Heart right ventricle (tissue), 16 donors: ENCODE measurements at regions not wholly inside any gene's neighbourhood (a gene's known extent, or its start where the extent isn't known, plus 50 kb on each side); places are given as distances from the start of the nearest gene placed in this dataset.

Experiments
- ATAC-seq, 8 donors: fragments of 200-7000 bp; cut with Tn5 transposase; one replicate each; pipeline ENCODE4 v1.9.1; 2020; ENCODE audit warnings: mild to moderate bottlenecking in 8 of 8, moderate library complexity in 8 of 8, moderate number of reproducible peaks in 1 of 8
- DNase-seq, 2 donors: peaks; one replicate each; pipeline ENCODE4 v3.0.0-alpha.2; 2020
- H3K27ac ChIP-seq, 10 donors: fragments of 200-600 bp; sonication (generic) in 2 of 10; one replicate each; pipeline versions ENCODE4 v1.5.0 to v1.8.0; 2020 to 2022; ENCODE audit warnings: mild to moderate bottlenecking in 3 of 10
- H3K27me3 ChIP-seq, 7 donors: fragments of 200-600 bp; one replicate each; pipeline ENCODE4 v1.8.0; 2021 to 2022; ENCODE audit warnings: mild to moderate bottlenecking in 2 of 7
- H3K36me3 ChIP-seq, 9 donors: fragments of 200-600 bp; sonication (generic) in 1 of 9; one replicate each; pipeline versions ENCODE4 v1.5.0 to v1.8.0; 2020 to 2022; ENCODE audit warnings: mild to moderate bottlenecking in 2 of 9
- H3K4me1 ChIP-seq, 9 donors: fragments of 200-600 bp; sonication (generic) in 1 of 9; one replicate each; pipeline versions ENCODE4 v1.5.0 to v1.8.0; 2020 to 2022; ENCODE audit warnings: mild to moderate bottlenecking in 4 of 9
- H3K4me3 ChIP-seq, 10 donors: fragments of 200-600 bp; sonication (generic) in 2 of 10; one replicate each; pipeline versions ENCODE4 v1.5.0 to v1.8.0; 2020 to 2022; ENCODE audit warnings: mild to moderate bottlenecking in 7 of 10, moderate library complexity in 2 of 10
- H3K9me3 ChIP-seq, 11 donors: fragments of 200-600 bp in 10 of 11; sonication (generic) in 2 of 11; one replicate each; pipeline versions ENCODE4 v1.5.0 to v1.8.0; 2013 to 2022; ENCODE audit warnings: mild to moderate bottlenecking in 2 of 11, control low read depth in 1 of 11, moderate library complexity in 1 of 11
- CTCF ChIP-seq, 9 donors: fragments of 200-600 bp; sonication (generic) in 2 of 9; IDR thresholded peaks; one replicate each; pipeline versions ENCODE4 v1.5.0 to v1.8.0; 2021 to 2022; ENCODE audit warnings: antibody characterized with exemption in 9 of 9, mild to moderate bottlenecking in 5 of 9, moderate library complexity in 1 of 9
- WGBS, 2 donors: extraction: QIAGEN DNeasy Blood & Tissue Kit; methylation state at CpG; one replicate each; pipeline ENCODE4 v1.1.7; 2013; ENCODE audit warnings: inconsistent platforms in 1 of 2; 5-methylcytosine and 5-hydroxymethylcytosine counted together
- intact Hi-C, 10 donors: fragments of 100-400 bp; cut with DNase I; formaldehyde crosslinking; loops; one replicate each; pipeline versions ENCODE4 v1.11.1 to v1.14.2; 2022
- donor health status: Arrhythmogenic right ventricular cardiomyopathy.
- donor health status: ischemic (EF 13 %, LVEDD 7.1; RV severe dilation, severe dysfunction).
- donor health status: healthy with polysubstance abuse.
- donor health status: DM: no; HTN: yes; CAD: no.
- donor health status: DM: no; HTN: no; CAD: no.
- donor health status: ischemic (EF 25% LVEDD 6.9; RV normal size, moderate dysfunction).
- donor health status: ischemic (EF 25% LVEDD 5.7; RV mildly dilated, moderate dysfunction).
- donor health status: healthy.
- donor health status: DM: yes; HTN: yes; CAD: no.
- donor health status: Ischemic cardiomyopathy.
- donor health status: ischemic (EF 35%, LVEDD 5.7; RV mildly dilated, moderate dysfunction).
- donor health status: nonischemic (EF 11% LVEDD 7.7; RV severe dilation, severe dysfunction).
- donor health status: DM: yes; HTN: yes; CAD: no.
- donor health status: PGD.
- donor health status: ischemic (EF 29% LVEDD 5.4; RV normal size, mild dysfunction).
- donor health status: nonischemic (EF 23%, LVEDD 6.1; RV moderate dilation, normal function).

- WGBS, 2 donors: 90 to 100% methylated on average over 1 of the region's 1 CpG
- H3K27ac ChIP-seq: no peak overlapping the region
- H3K36me3 ChIP-seq: no peaks in the 10 kb centered on the region
- no peak overlapping the region for H3K4me3 ChIP-seq
- no peaks in the 10 kb centered on the region for H3K9me3 ChIP-seq
- DNase-seq (no peak), ATAC-seq (no peak)
- TF ChIP-seq CTCF (IDR thresholded peaks at IDR 0.05): no peak
- no peaks in the 10 kb centered on the region for H3K4me1 ChIP-seq
- intact Hi-C loops: no loop called here
- H3K27me3 ChIP-seq: no peaks in the 10 kb centered on the region
Observed at GRCh38 chr3:164387236-164387635, 691.1 kb downstream of the SI start.

- H3K27ac ChIP-seq: no peak overlapping the region
- no peak overlapping the region for H3K4me3 ChIP-seq
- ATAC-seq (no peak), DNase-seq (no peak)
- H3K9me3 ChIP-seq: no peaks in the 10 kb centered on the region
- H3K27me3 ChIP-seq: no peaks in the 10 kb centered on the region
- intact Hi-C loops: no loop called here
- no peaks in the 10 kb centered on the region for H3K36me3 ChIP-seq
- WGBS, 2 donors: 86 to 94% methylated on average over 3 of the region's 3 CpGs
- no peaks in the 10 kb centered on the region for H3K4me1 ChIP-seq
- TF ChIP-seq CTCF (IDR thresholded peaks at IDR 0.05): no peak
Observed at GRCh38 chr3:164380156-164380555, 698.1 kb downstream of the SI start.

GRCh38 chr3:164377466-164377865 lies 700.8 kb downstream of the SI start:
- WGBS, 2 donors: 77 to 84% methylated on average over 2 of the region's 2 CpGs
- Histone ChIP-seq H3K9me3 (no peaks in the 10 kb centered on the region), H3K36me3 (no peaks in the 10 kb centered on the region), H3K27me3 (no peaks in the 10 kb centered on the region), H3K27ac (no peak overlapping the region), H3K4me1 (no peaks in the 10 kb centered on the region), H3K4me3 (no peak overlapping the region)
- intact Hi-C loops: no loop called here
- no peak for TF ChIP-seq CTCF (IDR thresholded peaks at IDR 0.05)
- ATAC-seq (no peak), DNase-seq (no peak)

GRCh38 chr3:164375995-164376394 lies 702.3 kb downstream of the SI start:
- ATAC-seq: no peak
- 83 to 87% methylated on average over 1 of the region's 1 CpG for WGBS, 2 donors
- H3K9me3 ChIP-seq: no peaks in the 10 kb centered on the region
- no peak for DNase-seq
- no peak overlapping the region for H3K27ac ChIP-seq
- no peaks in the 10 kb centered on the region for H3K4me1 ChIP-seq
- H3K27me3 ChIP-seq: no peaks in the 10 kb centered on the region
- intact Hi-C loops: no loop called here
- no peak for TF ChIP-seq CTCF (IDR thresholded peaks at IDR 0.05)
- no peaks in the 10 kb centered on the region for H3K36me3 ChIP-seq
- H3K4me3 ChIP-seq: no peak overlapping the region

GRCh38 chr3:164375538-164375937 lies 702.8 kb downstream of the SI start:
- no peak for DNase-seq
- Histone ChIP-seq H3K4me1 (no peaks in the 10 kb centered on the region), H3K4me3 (no peak overlapping the region), H3K27ac (no peak overlapping the region), H3K36me3 (no peaks in the 10 kb centered on the region), H3K9me3 (no peaks in the 10 kb centered on the region), H3K27me3 (no peaks in the 10 kb centered on the region)
- no peak for TF ChIP-seq CTCF (IDR thresholded peaks at IDR 0.05)
- 85 to 92% methylated on average over 1 of the region's 1 CpG for WGBS, 2 donors
- no peak for ATAC-seq
- intact Hi-C loops: no loop called here
